A549 (cell line): ENCODE measurements at regions not wholly inside any gene's neighbourhood (a gene's known extent, or its start where the extent isn't known, plus 50 kb on each side); places are given as distances from the start of the nearest gene placed in this dataset.

Source experiments
- ATAC-seq, 2 experiments: fragments of 200-7000 bp in 1 of 2; fragments of >200 bp in 1 of 2; cut with Nextera tagmentation in 1 of 2; cut with Tn5 transposase in 1 of 2; 3 replicates each; pipeline versions ENCODE4 v1.8.0 to v1.9.1; 2018 to 2020; ENCODE audit warnings: mild to moderate bottlenecking in 1 of 2, moderate library complexity in 1 of 2
- CTCF ChIA-PET: fragments of 300-600 bp; sonication (Branson Sonifier 250); formaldehyde crosslinking; extraction: SDS; loops from one replicate; lab custom pipeline; 2021; ENCODE audit warnings: antibody characterized with exemption, inconsistent platforms; lab: Yijun Ruan, JAX
- POLR2A ChIA-PET: fragments of 350-600 bp; formaldehyde crosslinking; extraction: SDS; loops from one replicate; lab custom pipeline; 2021; ENCODE audit warnings: antibody characterized with exemption, inconsistent platforms; lab: Yijun Ruan, JAX
- DNase-seq, 2 experiments: peaks; one replicate each; pipeline versions ENCODE4 v3.0.0 to v3.0.0-alpha.2; 2011 to 2016; ENCODE audit warnings: low read depth in 1 of 2, low spot score in 1 of 2
- FAIRE-seq: peaks from 2 replicates; lab custom pipeline; 2011; peaks lifted over from hg19 to GRCh38; lab: Jason Lieb, UNC
- H3K27ac ChIP-seq, 2 experiments: fragments of >200 bp; sonication (Bioruptor Twin); formaldehyde crosslinking; 3 replicates each; pipeline ENCODE4 v1.5.1; 2016 to 2017
- H3K4me1 ChIP-seq: fragments of >200 bp; sonication (Bioruptor Twin); formaldehyde crosslinking; 3 replicates; pipeline ENCODE4 v1.6.1; 2016
- H3K4me2 ChIP-seq: fragments of >200 bp; sonication (Bioruptor Twin); formaldehyde crosslinking; 3 replicates; pipeline ENCODE4 v1.6.1; 2016
- H3K4me3 ChIP-seq: fragments of >200 bp; sonication (Bioruptor Twin); formaldehyde crosslinking; 3 replicates; pipeline ENCODE4 v1.5.1; 2016
- H3K9me3 ChIP-seq: fragments of >200 bp; sonication (Bioruptor Twin); formaldehyde crosslinking; 3 replicates; pipeline ENCODE4 v1.6.1; 2016
- BHLHE40 ChIP-seq: IDR thresholded peaks from 2 replicates; pipeline ENCODE4 v1.6.1; 2012; ENCODE audit warnings: low read depth, low read length, inconsistent platforms
- CEBPB ChIP-seq, 2 experiments: fragments of >200 bp in 1 of 2; sonication (Bioruptor Twin) in 1 of 2; formaldehyde crosslinking in 1 of 2; IDR thresholded peaks; 2 replicates each; pipeline ENCODE4 v1.6.1; 2012 to 2016
- EHF ChIP-seq: fragments of 250-450 bp; sonication (Bioruptor Pico); IDR thresholded peaks from 2 replicates; pipeline ENCODE4 v1.5.0; 2020; ENCODE audit warnings: mild to moderate bottlenecking
- FOXS1 ChIP-seq: fragments of 250-450 bp; sonication (Bioruptor Pico); IDR thresholded peaks from 2 replicates; pipeline ENCODE4 v1.5.0; 2020; ENCODE audit warnings: mild to moderate bottlenecking, moderate library complexity
- GATA3 ChIP-seq: IDR thresholded peaks from 2 replicates; pipeline ENCODE4 v1.6.1; 2012; ENCODE audit warnings: borderline replicate concordance
- HOXB5 ChIP-seq: fragments of 250-450 bp; sonication (Bioruptor Pico); IDR thresholded peaks from 2 replicates; pipeline ENCODE4 v1.5.0; 2020; ENCODE audit warnings: mild to moderate bottlenecking, moderate library complexity
- KDM1A ChIP-seq: fragments of 200-600 bp; sonication (generic); IDR thresholded peaks from 2 replicates; pipeline ENCODE4 v1.6.1; 2016; ENCODE audit warnings: low read depth, mild to moderate bottlenecking
- KDM5A ChIP-seq: fragments of 200-600 bp; sonication (generic); IDR thresholded peaks from 2 replicates; pipeline ENCODE4 v1.6.1; 2016; ENCODE audit warnings: antibody characterized with exemption, mild to moderate bottlenecking
- NFE2L2 ChIP-seq: fragments of 150-350 bp; conservative IDR thresholded peaks from 2 replicates; pipeline ENCODE4 v1.6.1; 2014; ENCODE audit warnings: low read length
- POLR2A ChIP-seq: IDR thresholded peaks from 2 replicates; pipeline ENCODE4 v1.6.1; 2012; ENCODE audit warnings: mild to moderate bottlenecking, low read length
- POLR2AphosphoS2 ChIP-seq: conservative IDR thresholded peaks from 2 replicates; pipeline ENCODE4 v1.6.1; 2012; ENCODE audit warnings: low read length, improper control_type of control experiment, inconsistent platforms
- RAD21 ChIP-seq, 2 experiments: fragments of >200 bp in 1 of 2; sonication (Bioruptor Twin) in 1 of 2; formaldehyde crosslinking in 1 of 2; IDR thresholded peaks in 1 of 2; conservative IDR thresholded peaks in 1 of 2; 2 replicates in 1 of 2; 3 replicates in 1 of 2; pipeline ENCODE4 v1.6.1; 2012 to 2018; ENCODE audit warnings: inconsistent platforms in 1 of 2
- RNF2 ChIP-seq: fragments of 200-600 bp; sonication (generic); IDR thresholded peaks from 2 replicates; pipeline ENCODE4 v1.6.1; 2016; ENCODE audit warnings: low read depth, mild to moderate bottlenecking, antibody characterized with exemption, moderate library complexity, borderline replicate concordance
- SREBF2 ChIP-seq: fragments of 450-650 bp; IDR thresholded peaks from 2 replicates; pipeline ENCODE4 v1.6.1; 2014; ENCODE audit warnings: mild to moderate bottlenecking, moderate library complexity
- TFCP2L1 ChIP-seq: fragments of 250-450 bp; sonication (Bioruptor Pico); IDR thresholded peaks from 2 replicates; pipeline ENCODE4 v1.5.0; 2021; ENCODE audit warnings: mild to moderate bottlenecking
- ZNF302 ChIP-seq: fragments of 250-450 bp; sonication (Bioruptor Pico); IDR thresholded peaks from 2 replicates; pipeline ENCODE4 v1.9.0; 2021; ENCODE audit warnings: inconsistent platforms, mild to moderate bottlenecking, moderate library complexity
- WGBS: methylation state at CpG from one replicate; pipeline ENCODE4 v1.1.6; 2017; ENCODE audit errors: missing lambda C conversion rate; 5-methylcytosine and 5-hydroxymethylcytosine counted together
- TF ChIP-seq, protein P1 (sequence below): fragments of 250-450 bp; sonication (Bioruptor Pico); IDR thresholded peaks from 2 replicates; pipeline ENCODE4 v1.5.0; 2021; ENCODE audit warnings: mild to moderate bottlenecking, moderate library complexity, borderline replicate concordance
- TF ChIP-seq, protein P2 (sequence below): fragments of 200-600 bp; sonication (generic); IDR thresholded peaks from 2 replicates; pipeline ENCODE4 v1.6.1; 2016; ENCODE audit warnings: antibody characterized with exemption, mild to moderate bottlenecking, moderate library complexity
- TF ChIP-seq, protein P3 (sequence below): fragments of >200 bp; sonication (Bioruptor Twin); formaldehyde crosslinking; IDR thresholded peaks from 3 replicates; pipeline ENCODE4 v1.6.1; 2016

DNA sequence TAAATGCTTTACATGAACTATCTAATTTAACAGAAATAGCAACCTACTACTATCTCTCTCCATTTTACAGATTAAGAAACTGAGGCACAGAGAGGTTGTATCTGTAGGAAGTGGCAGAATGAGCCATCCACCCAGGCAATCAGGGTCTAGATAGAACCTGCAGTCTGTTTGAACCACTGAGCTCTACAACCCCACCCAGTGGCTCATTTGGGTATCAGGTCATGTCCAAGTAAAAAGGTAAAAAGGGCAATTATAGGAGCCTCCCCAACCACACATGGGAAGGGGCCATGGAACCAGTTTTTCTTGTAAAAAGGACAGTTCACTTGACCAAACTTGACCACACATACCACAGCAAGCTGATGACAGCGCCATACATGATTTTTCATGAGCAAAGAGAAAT is 92.9 kb upstream of the SGCG start:
- Histone ChIP-seq H3K9me3 (no peaks in the 10 kb centered on the region), H3K27ac (no peak overlapping the region), H3K4me3 (no peak overlapping the region), H3K4me2 (no peak overlapping the region), H3K4me1 (no peaks in the 10 kb centered on the region)
- ChIA-PET POLR2A (no interaction called here), CTCF (interaction anchor here (0.7 to 1.1 kb wide), 2 partner anchors 12 to 40 kb away, joined by 3 read pairs; no protein-coding TSS in a partner anchor)
- FAIRE-seq (no peak), DNase-seq (peak; percentile 13 to 17), ATAC-seq (0 out of 6 replicates have a peak, but pooled peaks of 1 of the 2 experiments have one; percentile 47)
- TF ChIP-seq RAD21 (conservative IDR thresholded peaks at IDR 0.05 in 1 of 2, IDR thresholded peaks at IDR 0.05 in 1 of 2) (peak in 1 of 2 experiments; percentile 6; a peak in 1 of 5 replicates), RNF2 (no peak), FOXS1 (CRISPR knock-in tag) (no peak), ZNF302 (no peak), BHLHE40 (no peak), POLR2AphosphoS2 (no peak)
- 6% methylated on average over 1 of the region's 1 CpG for WGBS

DNA sequence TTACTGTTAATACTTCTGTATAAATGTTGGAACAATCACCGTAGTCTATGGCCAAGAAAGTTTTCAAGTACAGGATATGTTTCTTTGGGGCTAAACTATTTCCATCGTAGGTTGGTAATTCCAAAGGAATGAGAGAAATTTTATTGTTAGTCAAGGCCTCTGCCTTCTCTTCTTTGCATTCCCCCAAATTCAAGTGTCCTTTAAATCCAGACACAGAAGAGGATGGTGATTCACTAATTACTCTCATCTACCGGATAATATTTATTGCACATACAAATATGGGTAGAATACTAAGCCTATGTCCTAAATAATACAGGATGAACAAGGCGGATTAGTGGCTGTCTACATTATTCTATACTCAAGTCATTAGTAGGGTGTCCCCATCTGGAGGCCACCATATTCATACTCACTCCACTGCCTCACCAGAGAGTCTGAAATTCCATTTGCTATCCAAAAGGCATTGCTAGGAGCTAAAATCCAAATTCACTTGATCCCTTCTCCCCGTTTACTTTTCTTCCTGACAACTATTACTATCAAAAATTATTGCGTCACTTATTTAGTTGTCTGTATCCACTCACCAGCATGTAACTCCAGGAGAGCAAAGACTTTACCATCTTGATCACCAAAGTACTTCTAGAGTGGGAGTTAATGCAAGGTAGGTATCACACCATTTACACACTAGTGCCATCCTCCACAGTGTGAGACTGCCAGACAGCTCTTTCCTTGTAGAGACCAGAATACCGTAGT is 82.4 kb upstream of the SGCG start:
- no peaks in the 10 kb centered on the region for H3K4me1 ChIP-seq
- 26% methylated on average over 7 of the region's 7 CpGs for WGBS
- no peak for DNase-seq
- CTCF ChIA-PET, result no interaction called here
- ATAC-seq, result no peak
- POLR2A ChIA-PET, result no interaction called here
- TF ChIP-seq, protein P1, sequence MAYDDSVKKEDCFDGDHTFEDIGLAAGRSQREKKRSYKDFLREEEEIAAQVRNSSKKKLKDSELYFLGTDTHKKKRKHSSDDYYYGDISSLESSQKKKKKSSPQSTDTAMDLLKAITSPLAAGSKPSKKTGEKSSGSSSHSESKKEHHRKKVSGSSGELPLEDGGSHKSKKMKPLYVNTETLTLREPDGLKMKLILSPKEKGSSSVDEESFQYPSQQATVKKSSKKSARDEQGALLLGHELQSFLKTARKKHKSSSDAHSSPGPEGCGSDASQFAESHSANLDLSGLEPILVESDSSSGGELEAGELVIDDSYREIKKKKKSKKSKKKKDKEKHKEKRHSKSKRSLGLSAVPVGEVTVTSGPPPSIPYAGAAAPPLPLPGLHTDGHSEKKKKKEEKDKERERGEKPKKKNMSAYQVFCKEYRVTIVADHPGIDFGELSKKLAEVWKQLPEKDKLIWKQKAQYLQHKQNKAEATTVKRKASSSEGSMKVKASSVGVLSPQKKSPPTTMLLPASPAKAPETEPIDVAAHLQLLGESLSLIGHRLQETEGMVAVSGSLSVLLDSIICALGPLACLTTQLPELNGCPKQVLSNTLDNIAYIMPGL (CRISPR knock-in tag), result no peak
- no peak for TF ChIP-seq KDM1A
- TF ChIP-seq HOXB5 (CRISPR knock-in tag), result no peak
- no peak for TF ChIP-seq SREBF2
- no peak for TF ChIP-seq POLR2A
- no peak for TF ChIP-seq TFCP2L1 (CRISPR knock-in tag)
- TF ChIP-seq GATA3, result no peak
- TF ChIP-seq KDM5A, result no peak
- TF ChIP-seq CEBPB (IDR thresholded peaks at IDR 0.05), result no peak
- TF ChIP-seq, protein P2, sequence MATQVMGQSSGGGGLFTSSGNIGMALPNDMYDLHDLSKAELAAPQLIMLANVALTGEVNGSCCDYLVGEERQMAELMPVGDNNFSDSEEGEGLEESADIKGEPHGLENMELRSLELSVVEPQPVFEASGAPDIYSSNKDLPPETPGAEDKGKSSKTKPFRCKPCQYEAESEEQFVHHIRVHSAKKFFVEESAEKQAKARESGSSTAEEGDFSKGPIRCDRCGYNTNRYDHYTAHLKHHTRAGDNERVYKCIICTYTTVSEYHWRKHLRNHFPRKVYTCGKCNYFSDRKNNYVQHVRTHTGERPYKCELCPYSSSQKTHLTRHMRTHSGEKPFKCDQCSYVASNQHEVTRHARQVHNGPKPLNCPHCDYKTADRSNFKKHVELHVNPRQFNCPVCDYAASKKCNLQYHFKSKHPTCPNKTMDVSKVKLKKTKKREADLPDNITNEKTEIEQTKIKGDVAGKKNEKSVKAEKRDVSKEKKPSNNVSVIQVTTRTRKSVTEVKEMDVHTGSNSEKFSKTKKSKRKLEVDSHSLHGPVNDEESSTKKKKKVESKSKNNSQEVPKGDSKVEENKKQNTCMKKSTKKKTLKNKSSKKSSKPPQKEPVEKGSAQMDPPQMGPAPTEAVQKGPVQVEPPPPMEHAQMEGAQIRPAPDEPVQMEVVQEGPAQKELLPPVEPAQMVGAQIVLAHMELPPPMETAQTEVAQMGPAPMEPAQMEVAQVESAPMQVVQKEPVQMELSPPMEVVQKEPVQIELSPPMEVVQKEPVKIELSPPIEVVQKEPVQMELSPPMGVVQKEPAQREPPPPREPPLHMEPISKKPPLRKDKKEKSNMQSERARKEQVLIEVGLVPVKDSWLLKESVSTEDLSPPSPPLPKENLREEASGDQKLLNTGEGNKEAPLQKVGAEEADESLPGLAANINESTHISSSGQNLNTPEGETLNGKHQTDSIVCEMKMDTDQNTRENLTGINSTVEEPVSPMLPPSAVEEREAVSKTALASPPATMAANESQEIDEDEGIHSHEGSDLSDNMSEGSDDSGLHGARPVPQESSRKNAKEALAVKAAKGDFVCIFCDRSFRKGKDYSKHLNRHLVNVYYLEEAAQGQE, result no peak
- no peak for TF ChIP-seq FOXS1 (CRISPR knock-in tag)
- TF ChIP-seq NFE2L2, result no peak
- TF ChIP-seq EHF (CRISPR knock-in tag), result no peak
- no peak overlapping the region for H3K4me3 ChIP-seq
- no peaks in the 10 kb centered on the region for H3K9me3 ChIP-seq
- FAIRE-seq, result no peak
- no peak overlapping the region for H3K27ac ChIP-seq
- no peak overlapping the region for H3K4me2 ChIP-seq

DNA sequence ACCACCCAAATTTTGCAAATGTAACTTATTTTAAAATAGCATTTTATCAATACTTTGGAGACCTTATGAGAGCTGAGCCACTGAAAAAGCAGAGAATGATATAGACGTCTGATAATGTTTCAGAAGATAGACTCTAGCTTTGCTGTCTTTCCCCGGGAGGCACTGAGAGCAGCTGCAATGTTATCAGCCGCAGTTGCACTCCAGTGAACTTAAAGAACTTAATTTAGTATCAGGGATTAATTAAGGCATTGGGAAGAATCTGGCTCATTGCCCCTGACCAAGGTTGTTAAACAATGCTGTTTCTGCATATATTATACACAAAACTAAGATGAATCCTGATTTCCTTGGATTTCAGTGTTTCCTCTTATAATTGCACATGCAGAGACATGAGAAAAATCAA is 75.7 kb upstream of the SGCG start:
- 24% methylated on average over 3 of the region's 3 CpGs for WGBS
- POLR2A ChIA-PET, result no interaction called here
- no peak for FAIRE-seq

More for the DNA sequence above, 75.7 kb upstream of the SGCG start:
- Histone ChIP-seq H3K4me2 (no peak overlapping the region), H3K9me3 (no peaks in the 10 kb centered on the region), H3K4me3 (no peak overlapping the region), H3K4me1 (no peaks in the 10 kb centered on the region)
- CTCF ChIA-PET, result no interaction called here
- TF ChIP-seq, protein P3, sequence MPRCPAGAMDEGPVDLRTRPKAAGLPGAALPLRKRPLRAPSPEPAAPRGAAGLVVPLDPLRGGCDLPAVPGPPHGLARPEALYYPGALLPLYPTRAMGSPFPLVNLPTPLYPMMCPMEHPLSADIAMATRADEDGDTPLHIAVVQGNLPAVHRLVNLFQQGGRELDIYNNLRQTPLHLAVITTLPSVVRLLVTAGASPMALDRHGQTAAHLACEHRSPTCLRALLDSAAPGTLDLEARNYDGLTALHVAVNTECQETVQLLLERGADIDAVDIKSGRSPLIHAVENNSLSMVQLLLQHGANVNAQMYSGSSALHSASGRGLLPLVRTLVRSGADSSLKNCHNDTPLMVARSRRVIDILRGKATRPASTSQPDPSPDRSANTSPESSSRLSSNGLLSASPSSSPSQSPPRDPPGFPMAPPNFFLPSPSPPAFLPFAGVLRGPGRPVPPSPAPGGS, result no peak
- TF ChIP-seq, all 56 proteins: peak for 0
- DNase-seq (no peak), ATAC-seq (no peak)
- H3K27ac ChIP-seq, result no peak overlapping the region
